22Rv1 (cell line): ENCODE measurements at regions not wholly inside any gene's neighbourhood (a gene's known extent, or its start where the extent isn't known, plus 50 kb on each side); places are given as distances from the start of the nearest gene placed in this dataset.

ENCODE experiments used
- CTCF ChIP-seq: fragments of 450-650 bp; IDR thresholded peaks from 2 replicates; pipeline ENCODE4 v1.5.1; 2017; ENCODE audit warnings: mild to moderate bottlenecking
- ZFX ChIP-seq: fragments of 450-650 bp; IDR thresholded peaks from 2 replicates; pipeline ENCODE4 v1.6.1; 2017; ENCODE audit warnings: antibody characterized with exemption, borderline replicate concordance

- TF ChIP-seq CTCF (no peak), ZFX (no peak)
Measured at GRCh38 chr4:66728280-66728679, 817.0 kb downstream of the CENPC start.
